HG02642 (cell line): ENCODE measurements at regions not wholly inside any gene's neighbourhood (a gene's known extent, or its start where the extent isn't known, plus 50 kb on each side); places are given as distances from the start of the nearest gene placed in this dataset.
"Not testable (repeated sequence)": the region's sequence is repeated elsewhere in the genome, so short reads cannot be mapped to it uniquely, and the experiment has no call there.

Source experiments
- ATAC-seq: cut with Tn5 transposase; IDR thresholded peaks from one replicate; pipeline ENCODE4 v1.9.1; 2021; ENCODE audit warnings: mild to moderate bottlenecking; ENCODE audit not compliant: unreplicated experiment, poor library complexity

GRCh38 chr4:82301390-82301789 is 72.4 kb downstream of the HNRNPD start:
- not testable (repeated sequence) for ATAC-seq

- peak; percentile 99 for ATAC-seq
Measured at GRCh38 chr4:82293304-82293703, 80.5 kb downstream of the HNRNPD start.

- no peak for ATAC-seq
Measured at GRCh38 chr4:82287720-82288119, 86.1 kb downstream of the HNRNPD start.

GRCh38 chr4:82284858-82285805 is 88.7 kb downstream of the HNRNPD start:
- peak; percentile 99 for ATAC-seq

- ATAC-seq = no peak
Measured at GRCh38 chr4:82284475-82284857, 89.3 kb downstream of the HNRNPD start.

- ATAC-seq = no peak
Measured at GRCh38 chr4:82282875-82283274, 90.9 kb downstream of the HNRNPD start.

GRCh38 chr4:82279550-82279949 is 94.2 kb downstream of the HNRNPD start:
- ATAC-seq = not testable (repeated sequence)

GRCh38 chr4:82276332-82276640 is 97.5 kb downstream of the HNRNPD start:
- ATAC-seq = no peak

- no peak for ATAC-seq
Measured at GRCh38 chr4:82275431-82276331, 98.1 kb downstream of the HNRNPD start.

- not testable (repeated sequence) for ATAC-seq
Measured at GRCh38 chr4:82274700-82275099, 99.1 kb downstream of the HNRNPD start.

- ATAC-seq = not testable (repeated sequence)
Measured at GRCh38 chr4:82272523-82272922, 101.3 kb downstream of the HNRNPD start.

GRCh38 chr4:82271915-82272480 is 101.8 kb downstream of the HNRNPD start:
- not testable (repeated sequence) for ATAC-seq

GRCh38 chr4:82268826-82269193 is 105.0 kb downstream of the HNRNPD start:
- no peak for ATAC-seq

- ATAC-seq = peak; percentile 85
Measured at GRCh38 chr4:82268050-82268825, 105.6 kb downstream of the HNRNPD start.

GRCh38 chr4:82267506-82267905 is 106.3 kb downstream of the HNRNPD start:
- no peak for ATAC-seq

- ATAC-seq = no peak
Measured at GRCh38 chr4:82266345-82266744, 107.4 kb downstream of the HNRNPD start.

- no peak for ATAC-seq
Measured at GRCh38 chr4:82261084-82261483, 112.7 kb downstream of the HNRNPD start.

GRCh38 chr4:82260632-82261031 is 113.2 kb downstream of the HNRNPD start:
- ATAC-seq = no peak

- no peak for ATAC-seq
Measured at GRCh38 chr4:82256718-82257117, 117.1 kb downstream of the HNRNPD start.

- no peak for ATAC-seq
Measured at GRCh38 chr4:82255657-82256056, 118.1 kb downstream of the HNRNPD start.
